Psoas muscle (tissue), 7 donors: ENCODE measurements at regions not wholly inside any gene's neighbourhood (a gene's known extent, or its start where the extent isn't known, plus 50 kb on each side); places are given as distances from the start of the nearest gene placed in this dataset.
"Not testable (repeated sequence)": the region's sequence is repeated elsewhere in the genome, so short reads cannot be mapped to it uniquely, and the experiment has no call there.

Source experiments
- ATAC-seq, 4 donors: fragments of 200-7000 bp; cut with Tn5 transposase; one replicate each; pipeline ENCODE4 v1.9.1; 2020; ENCODE audit warnings: moderate library complexity in 3 of 4, mild to moderate bottlenecking in 2 of 4
- DNase-seq, 2 donors: peaks; one replicate each; pipeline ENCODE4 v3.0.0-alpha.2; 2020
- H3K27ac ChIP-seq: fragments of 200-600 bp; one replicate; pipeline ENCODE4 v1.8.0; 2022
- H3K27me3 ChIP-seq, 3 donors: fragments of 200-600 bp in 1 of 3; one replicate each; pipeline versions ENCODE4 v1.6.1 to v1.8.0; 2013 to 2022; ENCODE audit warnings: low read length in 2 of 3, mild to moderate bottlenecking in 2 of 3, moderate library complexity in 1 of 3; ENCODE audit not compliant: insufficient read depth in 3 of 3
- H3K36me3 ChIP-seq, 2 donors: fragments of 200-600 bp in 1 of 2; one replicate each; pipeline versions ENCODE4 v1.6.1 to v1.8.0; 2013 to 2022; ENCODE audit warnings: low read depth in 1 of 2, mild to moderate bottlenecking in 1 of 2, moderate library complexity in 1 of 2; ENCODE audit not compliant: insufficient read depth in 1 of 2
- H3K4me1 ChIP-seq: fragments of 200-600 bp; one replicate; pipeline ENCODE4 v1.8.0; 2022
- H3K4me3 ChIP-seq: fragments of 200-600 bp; one replicate; pipeline ENCODE4 v1.8.0; 2022; ENCODE audit warnings: mild to moderate bottlenecking
- H3K9me3 ChIP-seq: fragments of 200-600 bp; one replicate; pipeline ENCODE4 v1.8.0; 2022
- WGBS, 3 donors: extraction: QIAGEN DNeasy Blood & Tissue Kit; methylation state at CpG; one replicate each; pipeline versions ENCODE4 v1.1.6 to v1.1.7; 2013; 5-methylcytosine and 5-hydroxymethylcytosine counted together
- intact Hi-C, 2 donors: fragments of 100-400 bp; cut with DNase I; formaldehyde crosslinking; loops; one replicate each; pipeline versions ENCODE4 v1.11.0 to v1.14.2; 2022
- TF ChIP-seq, protein P1 (sequence below): fragments of 200-600 bp; IDR thresholded peaks from one replicate; pipeline ENCODE4 v1.8.0; 2022; ENCODE audit warnings: antibody characterized with exemption
- donor health status: healthy with polysubstance abuse.
- donor health status: DM: no; HTN: no; CAD: no; lungs with moderate emphysema.
- donor health status: Bipolar disorder and iron deficiency.
- donor health status: healthy.
- donor health status: DM: yes; HTN: yes; CAD: no.
- donor health status: DM: no; HTN: no; CAD: no.
- donor health status: DM: yes; HTN: yes; CAD: no.

DNA sequence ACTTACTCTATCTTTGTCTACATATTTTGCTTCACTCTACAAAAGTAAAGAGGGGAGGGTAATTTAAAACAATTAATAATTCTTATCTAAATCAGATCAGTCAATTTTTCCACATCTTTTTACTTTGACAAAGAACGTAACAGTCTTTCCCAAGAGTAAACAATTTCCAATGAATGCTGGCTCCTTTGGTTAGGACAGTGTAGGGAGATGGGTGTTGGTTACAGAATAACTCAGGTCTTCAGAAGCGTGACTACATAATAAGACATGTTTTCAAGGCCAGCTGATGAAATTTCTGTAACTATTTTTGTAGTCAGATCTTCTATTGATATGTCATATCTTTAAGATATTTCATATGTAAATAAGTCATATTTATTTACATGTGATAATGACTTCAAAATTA lies 183.0 kb upstream of the CAND1 start:
- Histone ChIP-seq H3K27ac (no peak overlapping the region), H3K27me3 (peaks cover 0 to 6% (median 0%) of the 10 kb centered on the region in 3 donors), H3K36me3 (no peaks in the 10 kb centered on the region), H3K9me3 (no peaks in the 10 kb centered on the region), H3K4me3 (no peak overlapping the region), H3K4me1 (no peaks in the 10 kb centered on the region)
- TF ChIP-seq, protein P1, sequence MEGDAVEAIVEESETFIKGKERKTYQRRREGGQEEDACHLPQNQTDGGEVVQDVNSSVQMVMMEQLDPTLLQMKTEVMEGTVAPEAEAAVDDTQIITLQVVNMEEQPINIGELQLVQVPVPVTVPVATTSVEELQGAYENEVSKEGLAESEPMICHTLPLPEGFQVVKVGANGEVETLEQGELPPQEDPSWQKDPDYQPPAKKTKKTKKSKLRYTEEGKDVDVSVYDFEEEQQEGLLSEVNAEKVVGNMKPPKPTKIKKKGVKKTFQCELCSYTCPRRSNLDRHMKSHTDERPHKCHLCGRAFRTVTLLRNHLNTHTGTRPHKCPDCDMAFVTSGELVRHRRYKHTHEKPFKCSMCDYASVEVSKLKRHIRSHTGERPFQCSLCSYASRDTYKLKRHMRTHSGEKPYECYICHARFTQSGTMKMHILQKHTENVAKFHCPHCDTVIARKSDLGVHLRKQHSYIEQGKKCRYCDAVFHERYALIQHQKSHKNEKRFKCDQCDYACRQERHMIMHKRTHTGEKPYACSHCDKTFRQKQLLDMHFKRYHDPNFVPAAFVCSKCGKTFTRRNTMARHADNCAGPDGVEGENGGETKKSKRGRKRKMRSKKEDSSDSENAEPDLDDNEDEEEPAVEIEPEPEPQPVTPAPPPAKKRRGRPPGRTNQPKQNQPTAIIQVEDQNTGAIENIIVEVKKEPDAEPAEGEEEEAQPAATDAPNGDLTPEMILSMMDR = no peak
- DNase-seq (no peak), ATAC-seq (no peak)
- intact Hi-C loops = no loop called here
- 73 to 75% (median 74%) methylated on average over 2 of the region's 2 CpGs for WGBS, 3 donors

DNA sequence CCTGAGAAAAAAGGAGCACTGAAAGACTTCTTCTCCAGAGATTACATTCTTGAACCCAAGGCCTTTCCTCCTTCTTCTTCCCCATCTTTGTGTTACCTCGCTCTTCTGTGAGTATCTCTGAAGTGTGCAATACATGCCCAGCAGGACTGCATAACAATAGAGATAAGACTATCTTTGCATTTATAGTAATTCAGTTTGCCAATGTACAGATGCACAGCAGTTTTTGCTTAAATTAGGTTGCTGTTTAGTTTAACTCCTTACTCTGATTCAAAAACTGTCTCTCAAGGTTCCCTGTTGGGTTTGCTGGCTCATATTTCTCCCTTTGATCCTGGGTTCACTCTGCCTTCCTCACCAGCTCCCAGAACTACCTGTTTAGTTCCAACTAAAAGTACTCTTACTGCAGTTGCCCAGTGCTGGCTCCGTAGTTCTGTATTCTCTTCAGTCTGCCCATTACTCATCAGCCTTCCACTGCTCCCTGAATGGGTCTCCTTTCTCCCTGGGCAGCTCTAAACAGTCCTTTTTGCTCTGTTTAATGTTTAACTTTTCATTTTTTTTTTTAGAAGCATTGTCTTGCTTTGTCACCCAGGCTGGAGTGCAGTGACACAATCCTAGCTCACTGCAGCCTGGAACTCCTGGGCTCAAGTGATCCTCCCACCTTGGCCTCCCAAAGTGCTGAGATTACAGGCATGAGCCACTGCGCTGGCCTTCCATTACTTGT lies 180.6 kb upstream of the CAND1 start:
- H3K4me1 ChIP-seq = no peaks in the 10 kb centered on the region
- ATAC-seq (no peak), DNase-seq (no peak)
- intact Hi-C loops = no loop called here
- H3K36me3 ChIP-seq = no peaks in the 10 kb centered on the region
- peaks cover 0 to 6% (median 0%) of the 10 kb centered on the region in 3 donors for H3K27me3 ChIP-seq
- H3K4me3 ChIP-seq = no peak overlapping the region
- WGBS, 3 donors = 79 to 82% (median 81%) methylated on average over 3 of the region's 3 CpGs
- H3K9me3 ChIP-seq = no peaks in the 10 kb centered on the region
- TF ChIP-seq, protein P1 = no peak
- H3K27ac ChIP-seq = no peak overlapping the region

DNA sequence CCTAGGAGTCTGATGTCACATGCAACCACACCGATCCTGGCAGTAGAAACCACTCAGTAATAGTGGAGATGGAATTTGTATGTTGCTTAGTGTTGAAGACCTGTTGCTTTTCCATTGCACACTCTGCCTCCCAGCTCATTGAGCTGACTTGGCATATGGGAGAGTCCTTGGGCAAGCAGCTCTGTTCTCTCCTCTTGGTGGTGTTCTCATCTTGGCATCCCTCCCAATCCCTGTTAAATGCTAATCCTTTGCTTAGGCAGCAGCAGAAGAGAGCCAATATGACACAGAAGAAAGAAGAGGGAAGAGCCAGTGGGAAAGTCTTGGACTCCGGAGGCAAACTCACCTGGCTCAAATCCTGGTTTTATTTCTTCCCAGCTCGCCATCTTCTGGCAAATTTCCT lies 178.0 kb upstream of the CAND1 start:
- H3K4me3 ChIP-seq = no peak overlapping the region
- TF ChIP-seq, protein P1 = no peak
- no peaks in the 10 kb centered on the region for H3K9me3 ChIP-seq
- no peak for DNase-seq
- no peaks in the 10 kb centered on the region for H3K36me3 ChIP-seq
- WGBS, 3 donors = 30 to 39% (median 38%) methylated on average over 3 of the region's 3 CpGs
- intact Hi-C loops = no loop called here
- no peak for ATAC-seq
- no peak overlapping the region for H3K27ac ChIP-seq
- no peaks in the 10 kb centered on the region for H3K4me1 ChIP-seq
- H3K27me3 ChIP-seq = no peaks in the 10 kb centered on the region

DNA sequence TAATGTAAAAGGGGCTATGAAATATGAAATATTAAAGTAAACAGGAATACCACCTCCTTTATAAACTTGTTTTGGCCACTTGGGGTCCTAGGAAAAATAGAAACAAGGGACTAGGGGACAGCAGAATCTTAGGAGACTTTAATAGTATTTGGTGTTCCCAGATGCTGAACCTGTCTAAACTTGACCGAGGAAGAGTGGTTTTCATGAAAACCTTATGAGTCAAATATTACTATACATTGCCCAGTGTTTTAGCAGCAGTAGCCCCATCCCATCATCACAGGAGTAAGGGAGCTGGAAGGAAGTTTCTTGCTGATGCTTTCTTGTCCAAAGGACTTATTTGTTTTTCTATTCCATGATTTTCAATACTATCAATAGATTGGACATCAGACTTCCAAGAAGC lies 177.5 kb upstream of the CAND1 start:
- intact Hi-C loops = no loop called here
- H3K4me3 ChIP-seq = no peak overlapping the region
- no peaks in the 10 kb centered on the region for H3K36me3 ChIP-seq
- H3K9me3 ChIP-seq = no peaks in the 10 kb centered on the region
- no peak for DNase-seq
- no peaks in the 10 kb centered on the region for H3K27me3 ChIP-seq
- no peak overlapping the region for H3K27ac ChIP-seq
- 86 to 96% (median 88%) methylated on average over 1 of the region's 1 CpG for WGBS, 3 donors
- no peak for ATAC-seq
- TF ChIP-seq, protein P1 = no peak
- H3K4me1 ChIP-seq = no peaks in the 10 kb centered on the region

DNA sequence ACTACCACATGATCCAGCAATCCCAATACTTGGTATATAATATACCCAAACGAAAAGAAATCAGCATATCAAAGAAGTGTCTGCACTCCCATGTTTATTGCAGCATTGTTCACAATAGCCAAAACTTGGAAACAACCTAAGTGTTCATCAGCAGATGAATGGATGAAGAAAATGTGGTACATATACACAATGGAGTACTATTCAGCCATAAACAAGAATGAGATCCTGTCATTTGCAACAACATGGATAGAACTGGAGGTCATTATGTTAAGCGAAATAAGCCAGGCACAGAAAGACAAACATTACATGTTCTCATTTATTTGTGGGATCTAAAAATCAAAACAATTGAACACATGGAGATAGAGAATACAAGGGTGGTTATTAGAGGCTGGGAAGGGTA lies 176.2 kb upstream of the CAND1 start:
- H3K36me3 ChIP-seq, H3K27ac ChIP-seq, DNase-seq, intact Hi-C loops, H3K4me1 ChIP-seq, ATAC-seq, H3K27me3 ChIP-seq, H3K9me3 ChIP-seq, H3K4me3 ChIP-seq: not testable (repeated sequence)
- 83 to 86% (median 84%) methylated on average over 2 of the region's 2 CpGs for WGBS, 3 donors
